PC-3 (cell line): ENCODE measurements at regions not wholly inside any gene's neighbourhood (a gene's known extent, or its start where the extent isn't known, plus 50 kb on each side); places are given as distances from the start of the nearest gene placed in this dataset.

ENCODE experiments used
- CTCF ChIP-seq: fragments of 300-600 bp; sonication (generic); conservative IDR thresholded peaks from 2 replicates; pipeline ENCODE4 v1.5.1; 2017; ENCODE audit warnings: antibody characterized with exemption, low read depth, mild to moderate bottlenecking, low read length
- EZH2 ChIP-seq: fragments of 300-600 bp; sonication (generic); IDR thresholded peaks from one replicate; pipeline ENCODE4 v1.6.1; 2017; ENCODE audit warnings: antibody characterized with exemption, mild to moderate bottlenecking, low read length; ENCODE audit not compliant: unreplicated experiment

- no peak for TF ChIP-seq CTCF
- no peak for TF ChIP-seq EZH2
Measured at GRCh38 chr10:28186887-28187578, 115.8 kb downstream of the MPP7 start.
